ENCODE measurements at regions not wholly inside any gene's neighbourhood (a gene's known extent, or its start where the extent isn't known, plus 50 kb on each side); places are given as distances from the start of the nearest gene placed in this dataset.
"Not testable (repeated sequence)": the region's sequence is repeated elsewhere in the genome, so short reads cannot be mapped to it uniquely, and the experiment has no call there.

DNA sequence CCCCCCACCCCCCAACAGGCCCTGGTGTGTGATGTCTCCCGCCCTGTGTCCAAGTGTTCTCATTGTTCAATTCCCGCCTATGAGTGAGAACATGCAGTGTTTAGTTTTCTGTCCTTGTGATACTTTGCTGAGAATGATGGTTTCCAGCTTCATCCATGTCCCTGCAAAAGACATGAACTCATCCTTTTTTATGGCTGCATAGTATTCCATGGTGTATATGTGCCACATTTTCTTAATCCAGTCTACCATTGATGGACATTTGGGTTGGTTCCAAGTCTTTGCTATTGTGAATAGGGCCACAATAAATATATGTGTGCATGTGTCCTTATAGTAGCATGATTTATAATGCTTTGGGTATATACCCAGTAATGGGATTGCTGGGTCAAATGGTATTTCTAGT, 54.0 kb downstream of the ZCCHC13 start:
- not testable (repeated sequence) for DNase-seq

DNA sequence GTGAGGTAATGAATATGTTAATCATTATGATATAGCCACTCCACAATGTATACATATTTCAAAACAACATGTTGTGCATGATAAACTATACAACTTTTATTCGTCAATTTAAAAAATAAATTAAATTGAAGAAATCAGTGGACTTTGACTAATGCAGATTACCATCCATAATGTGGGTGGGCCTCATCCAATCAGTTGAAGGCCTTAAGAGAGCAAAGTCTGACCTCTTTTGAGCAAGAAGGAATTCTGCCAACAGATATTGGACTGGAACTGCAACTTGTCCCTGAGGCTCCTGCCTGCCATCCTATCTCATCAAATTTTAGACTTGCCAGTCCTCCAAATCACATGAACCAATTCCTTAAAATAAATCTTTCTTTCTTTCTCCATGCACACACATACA, 57.4 kb upstream of the SLC16A2 start:
- no peak for DNase-seq

DNA sequence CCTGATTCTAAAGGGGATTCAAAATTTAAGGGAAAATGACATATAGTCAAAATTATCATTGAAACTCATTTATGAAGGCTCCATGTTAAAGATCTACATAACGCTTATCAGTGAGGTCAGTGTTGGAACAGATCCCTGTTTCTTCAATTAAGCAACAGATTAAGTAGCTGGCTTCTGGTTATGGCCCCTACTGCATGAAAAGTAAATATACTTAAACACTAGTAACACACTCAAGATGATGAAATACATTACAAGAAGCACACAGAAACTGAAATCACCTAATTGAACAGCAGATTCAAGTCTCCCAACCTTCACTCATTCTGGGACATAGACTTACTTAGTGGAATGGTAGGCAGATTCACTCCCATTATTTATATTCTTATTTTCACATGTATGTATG, 51.6 kb upstream of the SLC16A2 start:
- no peak for DNase-seq

DNA sequence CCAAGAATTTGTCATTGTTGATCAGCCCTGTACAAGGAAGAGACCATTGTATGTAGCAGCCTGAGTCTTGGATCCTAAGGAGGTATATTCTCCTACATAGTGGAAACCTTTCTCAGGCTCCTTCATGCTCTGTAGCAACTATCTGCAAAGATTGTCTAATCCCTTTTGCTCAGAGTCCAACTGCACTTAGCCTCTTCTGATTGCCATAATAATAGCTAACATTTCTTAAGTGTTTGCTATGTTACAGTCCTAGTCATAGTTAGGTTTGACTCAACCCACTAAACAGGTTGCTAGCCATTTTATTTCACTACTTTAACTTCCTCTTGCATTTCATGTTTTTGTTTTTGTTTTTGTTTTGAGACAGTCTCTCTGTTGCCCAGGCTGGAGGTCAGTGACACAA, 50.8 kb upstream of the SLC16A2 start:
- DNase-seq = no peak

DNA sequence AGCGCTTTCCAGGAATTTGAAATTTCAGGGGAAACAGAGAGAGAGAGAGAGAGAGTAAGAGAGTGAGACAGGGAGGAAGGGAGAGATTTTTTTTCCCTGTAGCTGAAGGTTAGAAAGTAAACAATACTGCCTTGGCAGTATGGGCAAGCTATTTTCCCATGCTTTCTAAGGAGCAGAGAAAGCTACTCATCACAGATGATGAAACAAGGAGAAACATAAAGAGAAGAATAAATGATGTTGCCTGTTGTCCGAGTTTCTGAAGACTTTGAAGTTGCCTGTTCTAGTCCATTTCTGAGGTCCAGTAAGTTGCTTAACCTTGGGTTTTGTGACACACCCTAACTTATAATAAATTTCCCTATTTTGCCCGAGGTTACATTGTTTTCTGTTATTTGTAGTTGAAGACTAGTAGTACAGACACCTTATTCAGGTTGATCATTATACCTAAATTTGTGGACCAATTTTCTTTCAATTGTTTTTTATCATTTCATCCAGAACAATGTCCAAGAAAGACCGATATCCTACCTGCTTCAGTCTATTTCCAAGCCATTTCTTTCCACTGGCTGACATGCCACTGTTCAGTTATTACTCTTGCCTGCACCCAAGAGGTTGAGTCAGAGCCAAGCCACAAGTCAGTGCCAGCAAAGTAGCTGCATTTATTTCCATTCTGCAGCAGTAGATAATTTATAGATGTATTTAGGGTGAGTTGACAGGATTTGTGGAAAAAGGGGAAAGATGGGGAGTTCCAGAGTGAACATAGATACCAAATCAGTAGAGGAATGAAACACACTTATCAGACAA, 49.7 kb upstream of the SLC16A2 start:
- peak; percentile 13 for DNase-seq

Data from fibroblast of upper back skin (primary cell).